ENCODE measurements at regions not wholly inside any gene's neighbourhood (a gene's known extent, or its start where the extent isn't known, plus 50 kb on each side); places are given as distances from the start of the nearest gene placed in this dataset.
A peak's percentile ranks its signal among the peaks of the same experiment; 100 is the strongest.
"Not testable (repeated sequence)": the region's sequence is repeated elsewhere in the genome, so short reads cannot be mapped to it uniquely, and the experiment has no call there.

GRCh38 chr11:34830648-34831047 is 85.5 kb downstream of the APIP start:
- peak; percentile 28 for DNase-seq (ENCODE audit: low read depth)

- DNase-seq (ENCODE audit: low read depth) = no peak
Measured at GRCh38 chr11:34830035-34830434, 86.1 kb downstream of the APIP start.

- peak; percentile 5 for DNase-seq (ENCODE audit: low read depth)
Measured at GRCh38 chr11:34827228-34827627, 89.0 kb downstream of the APIP start.

- no peak for DNase-seq (ENCODE audit: low read depth)
Measured at GRCh38 chr11:34826384-34826726, 89.8 kb downstream of the APIP start.

- no peak for DNase-seq (ENCODE audit: low read depth)
Measured at GRCh38 chr11:34825670-34826383, 90.4 kb downstream of the APIP start.

GRCh38 chr11:34825315-34825669 is 90.9 kb downstream of the APIP start:
- no peak for DNase-seq (ENCODE audit: low read depth)

- DNase-seq (ENCODE audit: low read depth) = no peak
Measured at GRCh38 chr11:34824425-34824824, 91.8 kb downstream of the APIP start.

GRCh38 chr11:34823639-34824038 is 92.5 kb downstream of the APIP start:
- no peak for DNase-seq (ENCODE audit: low read depth)

- DNase-seq (ENCODE audit: low read depth) = no peak
Measured at GRCh38 chr11:34823197-34823596, 93.0 kb downstream of the APIP start.

- no peak for DNase-seq (ENCODE audit: low read depth)
Measured at GRCh38 chr11:34819740-34820482, 96.3 kb downstream of the APIP start.

- DNase-seq (ENCODE audit: low read depth) = not testable (repeated sequence)
Measured at GRCh38 chr11:34817812-34818211, 98.4 kb downstream of the APIP start.

GRCh38 chr11:34816698-34817213 is 99.4 kb downstream of the APIP start:
- DNase-seq (ENCODE audit: low read depth) = no peak

- DNase-seq (ENCODE audit: low read depth) = no peak
Measured at GRCh38 chr11:34812905-34813576, 103.1 kb downstream of the APIP start.

GRCh38 chr11:34811858-34812257 is 104.3 kb downstream of the APIP start:
- DNase-seq (ENCODE audit: low read depth) = no peak

GRCh38 chr11:34810107-34810562 is 106.0 kb downstream of the APIP start:
- no peak for DNase-seq (ENCODE audit: low read depth)

- DNase-seq (ENCODE audit: low read depth) = peak; percentile 52
Measured at GRCh38 chr11:34809191-34810106, 106.7 kb downstream of the APIP start.

- no peak for DNase-seq (ENCODE audit: low read depth)
Measured at GRCh38 chr11:34806875-34807274, 109.3 kb downstream of the APIP start.

GRCh38 chr11:34805937-34806336 is 110.2 kb downstream of the APIP start:
- DNase-seq (ENCODE audit: low read depth) = no peak

- DNase-seq (ENCODE audit: low read depth) = no peak
Measured at GRCh38 chr11:34799848-34800247, 116.3 kb downstream of the APIP start.

- DNase-seq (ENCODE audit: low read depth) = no peak
Measured at GRCh38 chr11:34798985-34799384, 117.2 kb downstream of the APIP start.

- not testable (repeated sequence) for DNase-seq (ENCODE audit: low read depth)
Measured at GRCh38 chr11:34797497-34797896, 118.7 kb downstream of the APIP start.

- DNase-seq (ENCODE audit: low read depth) = no peak
Measured at GRCh38 chr11:34795641-34796040, 120.5 kb downstream of the APIP start.

Data from iris pigment epithelial cell (primary cell).